K562 (cell line): ENCODE measurements at regions not wholly inside any gene's neighbourhood (a gene's known extent, or its start where the extent isn't known, plus 50 kb on each side); places are given as distances from the start of the nearest gene placed in this dataset.

Experiments used
- ATAC-seq: fragments of 200-7000 bp; cut with Tn5 transposase; 3 replicates; pipeline ENCODE4 v1.9.1; 2020; ENCODE audit warnings: moderate library complexity
- BruUV-seq: library from RNA; stranded (reverse); fragments of 400-500 nt; replicated peaks from 2 replicates; lab custom pipeline; 2021; lab: Mats Ljungman, UMichigan
- CTCF ChIA-PET: fragments of 300-600 bp; formaldehyde crosslinking; extraction: SDS; loops from one replicate; lab custom pipeline; 2021; ENCODE audit warnings: low intra/inter-chr PET ratio; lab: Yijun Ruan, JAX
- POLR2A ChIA-PET: fragments of 300-600, 350-650 bp; sonication (Branson Sonifier 250); formaldehyde crosslinking; extraction: SDS; loops from one replicate; lab custom pipeline; 2021; ENCODE audit warnings: antibody characterized with exemption, inconsistent platforms; lab: Yijun Ruan, JAX
- DNase-seq, 4 experiments: peaks; one replicate each; pipeline versions ENCODE4 v3.0.0 to v3.0.0-alpha.2; 2011 to 2018; ENCODE audit warnings: low spot score in 3 of 4, mixed read lengths in 3 of 4; ENCODE audit errors: extremely low read depth in 1 of 4
- FAIRE-seq: peaks from 2 replicates; lab custom pipeline; 2011; peaks lifted over from hg19 to GRCh38; lab: Jason Lieb, UNC
- H2AFZ ChIP-seq: 2 replicates; pipeline ENCODE4 v1.6.0; 2011; ENCODE audit warnings: low read depth, low read length, control low read depth, inconsistent platforms
- H3K27ac ChIP-seq: fragments of 200-600 bp; 3 replicates; pipeline ENCODE4 v1.8.0; 2011; ENCODE audit warnings: low read depth, mild to moderate bottlenecking, control low read depth, inconsistent platforms, low read length, moderate library complexity, mixed read lengths; ENCODE audit errors: extremely low read depth
- H3K27me3 ChIP-seq, 2 experiments: fragments of 300-600 bp in 1 of 2; 2 replicates in 1 of 2; 3 replicates in 1 of 2; pipeline versions ENCODE4 v1.6.0 to v1.8.0; 2011; ENCODE audit warnings: inconsistent platforms in 2 of 2, low read length in 2 of 2, mild to moderate bottlenecking in 1 of 2, mixed read lengths in 1 of 2, moderate library complexity in 1 of 2; ENCODE audit not compliant: control insufficient read depth in 2 of 2, insufficient read depth in 2 of 2
- H3K36me3 ChIP-seq: fragments of 300-600 bp; 3 replicates; pipeline ENCODE4 v1.8.0; 2011; ENCODE audit warnings: mild to moderate bottlenecking, low read length, inconsistent platforms; ENCODE audit not compliant: control insufficient read depth, insufficient read depth
- H3K4me1 ChIP-seq, 2 experiments: fragments of 200-600 bp in 1 of 2; replicated peaks in 1 of 2; 2 replicates in 1 of 2; 3 replicates in 1 of 2; pipeline versions ENCODE4 v1.5.1 to v1.8.0; 2011; ENCODE audit warnings: inconsistent platforms in 2 of 2, low read length in 2 of 2, mild to moderate bottlenecking in 1 of 2, mixed read lengths in 1 of 2, moderate library complexity in 1 of 2; ENCODE audit not compliant: control insufficient read depth in 2 of 2, insufficient read depth in 2 of 2
- H3K4me2 ChIP-seq: 2 replicates; pipeline ENCODE4 v1.6.1; 2011; ENCODE audit warnings: low read length, control low read depth, inconsistent platforms, mixed read lengths; ENCODE audit not compliant: insufficient read depth
- H3K4me3 ChIP-seq: fragments of 200-600 bp; sonication (generic), shearing (Covaris generic); 2 replicates; pipeline ENCODE4 v1.5.1; 2016; ENCODE audit warnings: control low read depth, inconsistent platforms
- H3K79me2 ChIP-seq: fragments of 200-600 bp; 3 replicates; pipeline ENCODE4 v1.8.0; 2011; ENCODE audit warnings: low read length, inconsistent platforms; ENCODE audit not compliant: control insufficient read depth, insufficient read depth
- H3K9ac ChIP-seq, 2 experiments: 2 replicates each; pipeline versions ENCODE4 v1.6.0 to v1.6.1; 2011; ENCODE audit warnings: low read depth in 2 of 2, low read length in 2 of 2, control low read depth in 1 of 2, inconsistent platforms in 1 of 2, mild to moderate bottlenecking in 1 of 2, mixed read lengths in 1 of 2; ENCODE audit not compliant: insufficient read depth in 1 of 2
- H3K9me1 ChIP-seq: one replicate; pipeline ENCODE4 v1.6.0; 2011; ENCODE audit warnings: inconsistent platforms, mild to moderate bottlenecking, low read length, moderate library complexity; ENCODE audit not compliant: control insufficient read depth, insufficient read depth
- H3K9me3 ChIP-seq: replicated peaks from 2 replicates; pipeline ENCODE4 v1.5.1; 2011; ENCODE audit warnings: low read depth, low read length, inconsistent platforms; ENCODE audit not compliant: control insufficient read depth, insufficient read depth
- H4K20me1 ChIP-seq: replicated peaks from 2 replicates; pipeline ENCODE4 v1.6.1; 2011; ENCODE audit warnings: low read length, inconsistent platforms, mixed read lengths; ENCODE audit not compliant: control insufficient read depth, insufficient read depth
- CCAR2 ChIP-seq: fragments of 200-400 bp; formaldehyde crosslinking; IDR thresholded peaks from 2 replicates; pipeline ENCODE4 v1.6.1; 2017; ENCODE audit warnings: mild to moderate bottlenecking, low read depth, low read length
- CEBPB ChIP-seq: fragments of 450-650 bp; IDR thresholded peaks from 2 replicates; pipeline ENCODE4 v1.6.1; 2016; ENCODE audit warnings: missing genetic modification characterization, missing compliant biosample characterization
- CREB5 ChIP-seq: fragments of 250-450 bp; sonication (Bioruptor Pico); IDR thresholded peaks from 2 replicates; pipeline ENCODE4 v1.5.0; 2020; ENCODE audit warnings: mild to moderate bottlenecking
- MCM7 ChIP-seq, 2 experiments: fragments of 450-650 bp; IDR thresholded peaks; 2 replicates each; pipeline ENCODE4 v1.6.1; 2016 to 2018
- SIX5 ChIP-seq, 2 experiments: IDR thresholded peaks; 2 replicates each; pipeline ENCODE4 v1.6.1; 2011; ENCODE audit warnings: low read length in 2 of 2, borderline replicate concordance in 1 of 2, low read depth in 1 of 2, mild to moderate bottlenecking in 1 of 2, moderate library complexity in 1 of 2; ENCODE audit not compliant: insufficient read depth in 1 of 2
- TAF9B ChIP-seq: fragments of 450-650 bp; IDR thresholded peaks from 2 replicates; pipeline ENCODE4 v1.6.1; 2018; ENCODE audit warnings: mild to moderate bottlenecking; ENCODE audit not compliant: partially characterized antibody
- YY1 ChIP-seq, 3 experiments: IDR thresholded peaks; 2 replicates each; pipeline ENCODE4 v1.6.1; 2011; ENCODE audit warnings: low read length in 2 of 3, mild to moderate bottlenecking in 2 of 3, moderate library complexity in 2 of 3, borderline replicate concordance in 1 of 3, control low read depth in 1 of 3, low read depth in 1 of 3; ENCODE audit not compliant: insufficient read depth in 3 of 3, insufficient replicate concordance in 2 of 3, control insufficient read depth in 1 of 3, insufficient read length in 1 of 3; ENCODE audit errors: extremely low read depth in 1 of 3
- ZFP1 ChIP-seq: fragments of 450-650 bp; formaldehyde crosslinking; IDR thresholded peaks from 2 replicates; pipeline ENCODE4 v1.4.0; 2020; ENCODE audit warnings: mild to moderate bottlenecking, mixed read lengths
- WGBS: fragments of 100-300 bp; shearing (Covaris generic); methylation state at CpG from one replicate; pipeline ENCODE4 v1.1.6; 2016; ENCODE audit warnings: low coverage, mixed read lengths; ENCODE audit not compliant: insufficient coverage; ENCODE audit errors: missing lambda C conversion rate; 5-methylcytosine and 5-hydroxymethylcytosine counted together
- in situ Hi-C: fragments of 300-500 bp; cut with MboI; formaldehyde crosslinking; loops from 4 replicates; pipeline ENCODE4 v1.15.0; 2018; ENCODE audit warnings: inconsistent platforms, mixed read lengths
- intact Hi-C: fragments of 100-400 bp; cut with micrococcal nuclease; formaldehyde crosslinking; loops from 2 replicates; pipeline ENCODE4 v1.14.2; 2022

DNA sequence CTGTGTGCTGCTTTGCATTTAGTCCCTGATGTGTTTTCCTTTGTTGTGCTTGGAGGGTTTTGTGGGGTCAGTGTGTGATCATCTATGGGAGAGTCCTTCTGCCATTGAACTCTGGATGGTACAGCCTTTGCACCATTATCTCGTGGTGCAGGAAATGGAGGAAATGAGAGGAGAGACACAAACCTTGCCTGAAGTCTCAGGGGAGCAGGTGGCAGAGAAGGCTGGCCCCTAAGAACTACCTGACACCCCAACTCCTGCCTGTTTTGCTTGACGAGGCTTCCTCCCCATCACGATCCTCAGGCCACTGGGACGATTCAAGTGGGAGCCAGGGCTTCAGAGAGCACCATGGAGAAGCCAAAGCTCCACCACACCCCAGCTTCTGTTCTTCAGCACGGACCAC is 1316.4 kb downstream of the TBC1D22A start:
- Histone ChIP-seq H3K79me2 (no peaks in the 10 kb centered on the region), H3K27ac (no peak overlapping the region), H3K4me2 (no peak overlapping the region), H3K9me1 (no peaks in the 10 kb centered on the region), H3K9me3 (no peaks in the 10 kb centered on the region), H3K9ac (no peak overlapping the region), H3K4me3 (no peak overlapping the region), H3K36me3 (no peaks in the 10 kb centered on the region), H3K4me1 (no peaks in the 10 kb centered on the region), H4K20me1 (no peaks in the 10 kb centered on the region), H3K27me3 (peaks cover 0 to 6% of the 10 kb centered on the region in 2 experiments; a peak in 2 of 5 replicates), H2AFZ (no peak overlapping the region)
- intact Hi-C loops (no loop called here), in situ Hi-C loops (no loop called here)
- 0% methylated on average over 5 of the region's 5 CpGs for WGBS
- DNase-seq, result no peak
- ATAC-seq, result no peak
- BruUV-seq, result no TSS peak
- ChIA-PET CTCF (no interaction called here), POLR2A (no interaction called here)
- FAIRE-seq, result no peak
- TF ChIP-seq CREB5 (CRISPR knock-in tag) (no peak), TAF9B (no peak), CEBPB (tag) (no peak), ZFP1 (CRISPR knock-in tag) (no peak), CCAR2 (no peak), YY1 (IDR thresholded peaks at IDR 0.05; ENCODE audit: borderline replicate concordance in 1 of 3, control insufficient read depth in 1 of 3, extremely low read depth in 1 of 3, insufficient read depth in 3 of 3, insufficient read length in 1 of 3, insufficient replicate concordance in 2 of 3, low read depth in 1 of 3, low read length in 2 of 3) (no peak), SIX5 (IDR thresholded peaks at IDR 0.05; ENCODE audit: borderline replicate concordance in 1 of 2, insufficient read depth in 1 of 2, low read depth in 1 of 2, low read length in 2 of 2) (no peak), MCM7 (IDR thresholded peaks at IDR 0.05) (no peak)
